Activated T-helper 1 cell treated with anti-CD3 and anti-CD28 coated beads, Interleukin-12 subunit alpha, Interleukin-12 subunit beta, Interleukin-2, Interleukin-4 antibody, amounts not matched to agents 30 ng/mL and 10 ng/mL and 1 ng/mL, durations not matched to agents 14 hours and 24 hours and 36 hours (primary cell): ENCODE measurements at regions not wholly inside any gene's neighbourhood (a gene's known extent, or its start where the extent isn't known, plus 50 kb on each side); places are given as distances from the start of the nearest gene placed in this dataset.

Experiments used
- DNase-seq: peaks from one replicate; pipeline ENCODE4 v3.0.0; 2021; ENCODE audit warnings: low spot score
- H3K27ac Mint-ChIP-seq: one replicate; pipeline ENCODE4 v1.8.0; 2021; ENCODE audit warnings: mild to moderate bottlenecking, mixed read lengths
- H3K27me3 Mint-ChIP-seq: one replicate; pipeline ENCODE4 v1.8.0; 2022; ENCODE audit warnings: mild to moderate bottlenecking, moderate library complexity, mixed read lengths; ENCODE audit not compliant: insufficient read depth
- H3K36me3 Mint-ChIP-seq: one replicate; pipeline ENCODE4 v1.8.0; 2021; ENCODE audit warnings: low read depth, mixed read lengths
- H3K4me1 Mint-ChIP-seq: one replicate; pipeline ENCODE4 v1.8.0; 2021; ENCODE audit warnings: low read depth, mixed read lengths
- H3K4me3 Mint-ChIP-seq: one replicate; pipeline ENCODE4 v1.8.0; 2021; ENCODE audit warnings: mild to moderate bottlenecking, moderate library complexity, mixed read lengths
- H3K9me3 Mint-ChIP-seq: one replicate; pipeline ENCODE4 v1.8.0; 2021; ENCODE audit warnings: mixed read lengths
- intact Hi-C: fragments of 100-400 bp; cut with micrococcal nuclease; formaldehyde crosslinking; loops from one replicate; pipeline ENCODE4 v1.15.1; 2024

DNA sequence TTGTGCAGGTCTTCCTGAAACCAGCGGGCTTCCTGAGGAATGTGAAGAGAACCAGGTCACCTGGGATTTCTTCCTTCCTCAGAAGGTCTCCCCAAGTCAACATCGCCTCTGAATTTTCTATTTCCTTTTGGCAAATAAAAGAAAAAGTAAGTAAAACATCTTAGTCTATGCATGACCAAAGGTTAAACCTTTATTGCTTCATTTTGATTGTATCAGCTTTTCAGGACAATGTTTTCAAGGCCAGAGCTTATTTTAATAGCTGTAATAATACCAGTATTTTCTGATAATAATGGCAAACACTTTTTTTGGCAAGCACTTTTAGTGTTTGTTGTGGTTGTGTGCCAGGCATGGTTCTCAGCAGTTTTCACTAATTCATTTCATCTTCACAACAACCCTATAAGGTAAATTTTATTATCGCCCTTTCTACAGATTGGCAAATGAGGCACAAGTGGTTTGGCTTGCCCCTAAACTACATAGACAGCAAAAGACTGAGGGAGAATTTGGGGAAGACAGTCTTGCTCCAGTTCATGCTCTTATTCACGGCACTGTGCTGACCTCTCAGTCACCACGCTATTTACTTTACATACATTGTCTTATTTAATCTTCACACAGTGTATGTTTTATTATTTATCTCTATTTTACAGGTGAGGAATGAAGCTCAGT lies 110.4 kb downstream of the RPL22L1 start:
- Mint-ChIP-seq H3K36me3 (no peaks in the 10 kb centered on the region), H3K4me3 (no peak overlapping the region), H3K27me3 (peaks cover 5% of the 10 kb centered on the region), H3K9me3 (no peaks in the 10 kb centered on the region), H3K27ac (no peak overlapping the region), H3K4me1 (no peaks in the 10 kb centered on the region)
- intact Hi-C loops: no loop called here
- DNase-seq: no peak

DNA sequence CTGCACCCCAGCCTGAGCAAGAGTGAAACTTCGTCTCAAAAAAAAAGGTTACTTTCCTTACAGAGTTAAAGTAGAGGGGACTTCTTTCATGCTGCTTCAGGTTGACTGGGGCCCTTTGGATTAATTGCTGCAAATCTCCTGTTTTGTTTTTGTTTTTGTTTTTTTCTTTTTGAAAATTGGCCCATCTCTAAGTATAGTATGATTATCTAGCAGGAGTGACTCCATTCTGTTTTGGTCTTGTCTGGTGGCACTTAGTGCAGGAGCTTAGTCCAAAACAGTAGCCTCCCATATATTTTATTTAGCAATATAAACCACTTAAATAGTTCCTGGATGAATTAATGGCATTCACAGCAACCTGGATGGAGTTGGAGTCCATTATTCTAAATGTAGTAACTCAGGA lies 113.0 kb downstream of the RPL22L1 start:
- Mint-ChIP-seq H3K36me3 (no peaks in the 10 kb centered on the region), H3K27me3 (peaks cover 10% of the 10 kb centered on the region), H3K4me1 (no peaks in the 10 kb centered on the region), H3K4me3 (no peak overlapping the region), H3K27ac (no peak overlapping the region), H3K9me3 (no peaks in the 10 kb centered on the region)
- no peak for DNase-seq
- intact Hi-C loops: no loop called here

DNA sequence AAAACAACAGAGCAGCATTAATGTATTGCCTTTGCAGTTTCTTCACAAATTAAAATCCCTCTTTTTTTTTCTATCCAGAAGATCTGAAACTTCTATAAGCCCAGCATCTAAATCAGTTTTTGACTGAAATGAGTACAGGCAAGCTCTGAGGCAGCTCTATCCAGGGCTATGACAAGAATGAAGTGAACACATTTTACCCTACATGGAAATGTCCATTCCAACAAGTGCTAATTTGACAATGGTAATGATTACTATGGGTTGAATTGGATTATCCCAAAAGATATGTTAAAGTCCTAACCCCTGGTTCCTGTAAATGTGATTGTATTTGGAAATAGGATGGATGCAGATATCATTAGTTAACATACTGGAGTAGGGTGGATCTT lies 115.7 kb downstream of the RPL22L1 start:
- peaks cover 14% of the 10 kb centered on the region for H3K27me3 Mint-ChIP-seq
- no peak for DNase-seq
- intact Hi-C loops: no loop called here
- H3K27ac Mint-ChIP-seq: no peak overlapping the region
- no peaks in the 10 kb centered on the region for H3K36me3 Mint-ChIP-seq
- H3K4me1 Mint-ChIP-seq: no peaks in the 10 kb centered on the region
- no peak overlapping the region for H3K4me3 Mint-ChIP-seq
- no peaks in the 10 kb centered on the region for H3K9me3 Mint-ChIP-seq

DNA sequence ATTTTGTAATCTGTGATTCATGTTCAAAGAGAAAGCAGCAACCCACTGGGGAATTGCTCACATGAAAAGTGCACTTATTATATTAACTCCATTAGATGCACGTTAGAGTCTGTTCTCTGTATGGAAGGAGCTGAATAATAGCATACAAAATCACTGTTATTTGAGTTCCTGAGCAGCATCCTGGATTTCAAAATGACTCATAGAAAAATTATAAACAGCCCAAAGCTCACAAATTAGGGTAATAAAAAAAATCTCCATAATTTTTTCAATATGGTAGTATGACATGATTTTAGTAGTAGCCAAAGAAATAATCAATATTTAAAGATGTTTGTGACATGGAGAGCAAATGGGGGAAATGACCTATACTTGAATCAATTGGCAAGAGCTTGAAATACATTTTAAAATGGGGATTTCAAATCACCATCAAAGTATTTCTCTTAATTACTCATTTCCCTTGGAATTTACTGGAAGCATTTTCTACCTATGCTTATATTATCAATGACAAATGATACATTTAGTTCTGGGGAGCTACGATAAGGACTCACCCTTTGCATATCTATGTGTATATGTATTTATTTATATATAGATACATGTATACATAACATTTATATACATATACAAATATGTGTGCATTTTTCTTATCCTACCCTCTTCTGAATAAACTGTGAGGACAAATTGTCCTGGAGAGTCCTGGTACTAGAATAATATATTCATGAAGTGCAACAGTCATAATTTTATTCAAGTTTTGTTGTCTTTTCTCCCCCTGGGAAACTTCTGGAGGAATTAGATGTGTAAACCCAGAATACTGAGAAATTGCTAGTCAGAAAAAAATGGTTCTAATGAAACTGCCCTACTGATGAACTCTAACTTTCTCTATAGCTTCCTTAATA lies 116.3 kb downstream of the RPL22L1 start:
- Mint-ChIP-seq H3K9me3 (no peaks in the 10 kb centered on the region), H3K4me1 (no peaks in the 10 kb centered on the region), H3K27ac (no peak overlapping the region), H3K4me3 (no peak overlapping the region), H3K36me3 (no peaks in the 10 kb centered on the region), H3K27me3 (peaks cover 14% of the 10 kb centered on the region)
- intact Hi-C loops: no loop called here
- no peak for DNase-seq

DNA sequence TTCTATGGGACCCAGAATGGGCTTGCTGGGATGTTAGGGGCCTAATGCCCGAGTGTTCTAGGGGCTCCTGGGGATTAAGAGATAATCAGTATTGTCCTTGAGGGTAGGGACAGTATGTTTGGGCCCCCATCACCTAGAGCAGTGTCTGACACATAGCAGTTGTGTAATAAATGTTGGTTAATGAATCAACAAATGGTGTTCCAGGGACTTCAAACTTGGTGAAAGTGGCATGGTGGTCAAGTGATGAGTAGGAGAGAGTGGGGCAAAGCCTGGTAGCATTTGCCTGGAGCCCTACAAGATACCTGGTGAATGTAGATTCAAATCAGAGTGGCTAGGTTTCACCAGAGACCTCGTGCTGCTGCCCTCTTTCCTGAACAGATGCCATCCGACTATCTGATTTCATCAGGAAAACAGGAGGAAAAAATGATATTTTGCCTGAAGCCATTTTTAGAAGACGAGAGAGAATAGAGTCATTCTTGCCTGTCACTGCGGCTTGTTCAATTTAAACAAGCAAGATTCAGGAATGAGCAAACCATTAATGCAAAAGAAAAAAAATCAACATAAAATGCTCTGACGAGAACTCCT lies 117.3 kb downstream of the RPL22L1 start:
- Mint-ChIP-seq H3K27me3 (peaks cover 14% of the 10 kb centered on the region), H3K27ac (no peak overlapping the region), H3K36me3 (no peaks in the 10 kb centered on the region), H3K4me1 (no peaks in the 10 kb centered on the region), H3K9me3 (no peaks in the 10 kb centered on the region), H3K4me3 (no peak overlapping the region)
- intact Hi-C loops: no loop called here
- DNase-seq: no peak

DNA sequence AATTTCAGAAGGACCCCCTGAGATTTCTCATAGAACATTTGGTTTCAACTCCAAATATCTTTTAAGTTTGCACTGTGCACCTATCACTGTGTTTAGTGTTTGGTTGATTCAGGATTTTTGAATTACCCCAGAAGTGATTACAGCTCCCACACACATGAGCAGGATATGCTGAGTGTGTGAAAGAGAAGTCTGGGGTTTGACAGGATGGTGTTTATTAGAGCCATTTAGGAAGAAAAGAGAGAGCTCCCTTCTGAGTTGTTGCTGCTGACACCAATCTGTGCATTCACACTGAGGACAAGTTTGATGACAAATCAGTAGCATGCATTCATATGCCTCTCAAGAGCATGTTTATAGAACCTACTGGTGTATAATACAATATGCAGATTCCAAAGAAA lies 118.1 kb downstream of the RPL22L1 start:
- H3K27ac Mint-ChIP-seq: no peak overlapping the region
- no peaks in the 10 kb centered on the region for H3K4me1 Mint-ChIP-seq
- no peaks in the 10 kb centered on the region for H3K9me3 Mint-ChIP-seq
- intact Hi-C loops: no loop called here
- DNase-seq: no peak
- H3K4me3 Mint-ChIP-seq: no peak overlapping the region
- H3K36me3 Mint-ChIP-seq: no peaks in the 10 kb centered on the region
- peaks cover 11% of the 10 kb centered on the region for H3K27me3 Mint-ChIP-seq

DNA sequence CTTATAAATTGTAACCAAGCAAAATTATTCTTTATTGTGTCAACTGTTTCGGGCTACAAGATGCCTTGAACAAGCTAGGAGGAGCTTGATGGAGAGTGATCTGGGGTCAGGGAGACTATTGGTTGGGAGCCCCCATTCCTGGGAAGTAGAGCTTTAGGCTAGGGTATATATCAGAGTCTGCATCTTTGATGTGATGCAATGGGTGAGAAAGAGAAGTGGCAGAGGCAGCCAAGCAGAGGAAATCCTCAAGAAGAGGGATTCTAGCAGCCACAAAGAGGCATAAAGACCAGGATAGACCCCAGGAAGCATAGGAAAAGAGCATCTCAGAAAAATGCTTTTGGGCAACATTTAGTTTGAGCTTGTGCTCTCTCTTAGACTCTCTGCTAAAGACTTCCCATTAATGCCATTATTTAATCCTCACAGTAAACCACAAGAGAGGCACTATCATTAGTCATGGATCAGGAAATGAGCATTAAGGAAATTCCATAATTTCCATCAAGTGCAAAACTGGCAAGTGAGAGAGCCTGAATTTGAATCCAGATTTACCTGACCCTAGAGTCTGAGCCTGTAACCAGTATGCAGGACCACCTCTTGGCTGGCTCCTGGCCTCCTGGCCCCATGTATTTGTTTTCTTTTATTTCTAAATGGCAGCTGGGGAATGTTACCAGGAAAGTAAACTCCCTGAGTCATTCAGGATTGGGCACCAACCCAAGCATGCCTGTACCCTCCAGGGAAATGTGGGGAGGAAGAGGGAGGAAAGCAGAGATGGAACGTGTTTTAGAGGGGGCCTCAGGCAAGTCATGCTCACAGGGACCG lies 118.7 kb downstream of the RPL22L1 start:
- Mint-ChIP-seq H3K36me3 (no peaks in the 10 kb centered on the region), H3K9me3 (no peaks in the 10 kb centered on the region), H3K4me3 (no peak overlapping the region), H3K27ac (no peak overlapping the region), H3K27me3 (peaks cover 11% of the 10 kb centered on the region), H3K4me1 (no peaks in the 10 kb centered on the region)
- no peak for DNase-seq
- intact Hi-C loops: no loop called here

DNA sequence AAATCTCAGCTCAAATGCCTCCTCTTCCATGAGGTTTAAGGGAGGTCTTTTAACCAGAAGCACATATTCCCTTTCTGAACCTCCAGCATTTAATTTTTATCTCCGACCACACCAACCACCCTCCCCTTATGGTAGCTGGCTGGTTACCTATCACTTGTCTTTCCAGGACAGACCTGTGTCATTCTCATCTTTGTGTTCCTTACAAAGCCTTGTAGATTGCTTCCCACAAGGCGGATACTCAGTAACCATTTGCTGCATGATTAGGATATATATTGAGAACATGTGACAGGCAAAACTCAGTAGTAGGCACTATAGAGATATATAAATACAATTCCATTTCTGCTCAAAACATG lies 119.5 kb downstream of the RPL22L1 start:
- DNase-seq: no peak
- Mint-ChIP-seq H3K36me3 (no peaks in the 10 kb centered on the region), H3K9me3 (no peaks in the 10 kb centered on the region), H3K27ac (no peak overlapping the region), H3K4me3 (no peak overlapping the region), H3K4me1 (no peaks in the 10 kb centered on the region), H3K27me3 (peaks cover 11% of the 10 kb centered on the region)
- intact Hi-C loops: no loop called here

DNA sequence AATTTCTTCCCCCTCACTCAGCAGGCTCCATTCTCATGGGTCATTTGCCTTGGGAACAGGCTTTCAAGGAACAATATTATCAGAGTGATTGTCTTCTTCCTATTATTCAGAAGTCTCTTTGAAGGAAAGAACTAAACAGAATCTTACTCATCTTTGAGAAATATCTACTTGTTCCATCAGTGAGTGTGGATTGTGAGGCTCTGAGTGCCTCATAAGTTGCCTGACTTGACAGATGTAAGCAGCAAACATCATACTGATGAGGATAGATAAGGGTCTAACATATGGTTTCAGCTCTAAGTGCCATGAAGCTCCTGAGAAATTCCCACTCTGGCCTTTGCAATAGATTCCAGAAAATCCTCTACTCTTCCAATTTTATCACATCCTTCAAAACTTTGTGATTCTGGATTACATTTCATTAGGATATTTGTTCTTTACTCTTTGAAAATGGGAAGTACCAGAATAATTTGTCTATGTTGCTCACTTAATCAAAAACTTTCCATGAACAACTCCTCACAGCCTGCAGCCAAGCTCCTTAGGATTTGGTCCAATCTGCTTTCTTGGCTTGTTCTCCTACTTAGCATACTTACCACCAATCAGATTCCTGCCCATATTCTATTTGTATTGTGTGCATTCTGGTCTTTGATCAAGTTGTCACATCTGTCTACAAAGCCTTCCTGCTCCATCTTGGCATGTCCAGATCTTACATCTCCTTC lies 120.1 kb downstream of the RPL22L1 start:
- no peak for DNase-seq
- Mint-ChIP-seq H3K36me3 (no peaks in the 10 kb centered on the region), H3K27ac (no peak overlapping the region), H3K4me1 (no peaks in the 10 kb centered on the region), H3K9me3 (no peaks in the 10 kb centered on the region), H3K27me3 (peaks cover 11% of the 10 kb centered on the region), H3K4me3 (no peak overlapping the region)
- intact Hi-C loops: no loop called here

DNA sequence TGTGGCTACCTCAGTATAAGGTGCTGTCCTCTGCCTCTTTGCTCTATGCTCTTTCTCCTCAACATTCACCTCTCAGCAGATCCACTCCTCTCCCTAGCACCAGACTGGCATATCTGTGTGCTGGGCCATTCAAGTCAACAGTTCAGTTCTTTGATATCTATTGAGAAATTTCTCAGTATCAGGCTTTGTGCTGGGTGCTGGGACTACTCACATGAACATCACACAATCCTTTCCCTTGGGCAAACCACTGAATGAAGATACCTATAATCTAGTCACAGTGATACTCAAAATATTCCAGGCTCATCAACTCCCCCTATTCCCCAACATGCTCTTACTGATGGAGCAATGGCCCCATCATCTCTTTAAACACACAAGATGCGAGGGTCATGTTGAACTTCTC lies 120.8 kb downstream of the RPL22L1 start:
- H3K36me3 Mint-ChIP-seq: no peaks in the 10 kb centered on the region
- peaks cover 11% of the 10 kb centered on the region for H3K27me3 Mint-ChIP-seq
- H3K4me1 Mint-ChIP-seq: no peaks in the 10 kb centered on the region
- intact Hi-C loops: no loop called here
- no peak overlapping the region for H3K27ac Mint-ChIP-seq
- no peaks in the 10 kb centered on the region for H3K9me3 Mint-ChIP-seq
- DNase-seq: no peak
- no peak overlapping the region for H3K4me3 Mint-ChIP-seq

DNA sequence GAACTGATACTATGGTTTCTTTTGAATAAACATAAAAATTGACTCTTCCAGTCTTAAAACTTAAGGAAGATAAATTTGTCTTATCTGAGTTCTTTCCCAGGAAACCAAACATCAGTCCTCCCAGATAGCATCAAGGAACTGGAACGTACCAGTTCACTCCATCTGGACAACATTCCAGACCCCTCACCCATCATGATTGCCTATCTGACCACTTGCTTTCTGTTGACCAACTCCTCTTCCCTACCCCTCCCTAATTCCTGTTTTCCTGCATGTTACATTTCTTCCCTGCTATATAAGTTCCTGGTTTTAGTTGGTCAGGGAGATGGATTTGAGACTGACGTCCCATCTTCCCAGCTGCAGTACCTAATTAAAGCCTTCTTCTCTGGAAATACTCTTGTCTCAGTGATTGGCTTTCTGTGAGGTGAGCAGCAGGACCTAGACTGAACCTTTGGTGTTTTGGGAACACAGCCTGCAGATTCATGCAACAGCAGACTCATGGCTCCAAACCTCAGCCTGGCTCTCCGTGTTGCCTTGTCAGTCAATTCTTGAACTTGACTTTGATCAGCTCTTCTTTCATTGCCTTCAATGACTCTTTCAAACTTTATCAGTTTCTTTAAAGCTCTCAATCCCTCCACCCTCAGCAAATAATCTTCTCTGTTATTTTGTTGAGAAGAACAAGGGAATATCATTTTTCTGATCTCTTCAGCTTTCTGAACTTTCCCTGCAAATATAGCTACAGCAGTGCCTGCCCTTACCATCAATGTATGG lies 123.6 kb downstream of the RPL22L1 start:
- no peaks in the 10 kb centered on the region for H3K4me1 Mint-ChIP-seq
- H3K27ac Mint-ChIP-seq: no peak overlapping the region
- peaks cover 4% of the 10 kb centered on the region for H3K27me3 Mint-ChIP-seq
- DNase-seq: no peak
- no peaks in the 10 kb centered on the region for H3K36me3 Mint-ChIP-seq
- intact Hi-C loops: no loop called here
- H3K4me3 Mint-ChIP-seq: no peak overlapping the region
- no peaks in the 10 kb centered on the region for H3K9me3 Mint-ChIP-seq

DNA sequence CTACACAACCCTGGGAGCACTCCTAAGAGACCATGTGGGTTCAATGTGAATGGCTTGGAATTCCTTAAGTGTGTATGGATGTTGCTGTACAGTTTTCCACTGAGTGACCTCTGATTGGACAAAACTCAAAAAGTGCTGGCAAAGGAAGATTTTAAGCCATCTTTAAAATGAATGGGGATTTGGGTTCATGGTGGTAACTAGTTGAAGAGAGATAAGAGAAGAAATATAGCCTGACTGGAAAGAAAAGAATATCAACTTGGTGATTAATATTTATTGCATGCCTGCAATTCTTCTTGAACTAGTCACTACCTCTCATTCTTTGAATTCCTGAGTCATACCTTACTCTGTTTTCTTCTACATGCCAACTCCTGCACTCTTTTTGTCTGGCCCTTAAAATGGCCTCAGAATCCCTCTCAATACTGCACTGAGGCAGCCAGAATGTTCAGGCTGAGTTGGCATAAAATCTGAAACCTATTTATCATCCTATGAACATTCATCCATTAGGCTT lies 124.7 kb downstream of the RPL22L1 start:
- intact Hi-C loops: no loop called here
- no peaks in the 10 kb centered on the region for H3K4me1 Mint-ChIP-seq
- DNase-seq: no peak
- H3K4me3 Mint-ChIP-seq: no peak overlapping the region
- H3K36me3 Mint-ChIP-seq: no peaks in the 10 kb centered on the region
- no peaks in the 10 kb centered on the region for H3K9me3 Mint-ChIP-seq
- no peak overlapping the region for H3K27ac Mint-ChIP-seq
- H3K27me3 Mint-ChIP-seq: peaks cover 7% of the 10 kb centered on the region
